WTC11 (cell line): ENCODE measurements at regions not wholly inside any gene's neighbourhood (a gene's known extent, or its start where the extent isn't known, plus 50 kb on each side); places are given as distances from the start of the nearest gene placed in this dataset.

ENCODE experiments used
- CREB1 ChIP-seq: sonication (generic); formaldehyde crosslinking; IDR thresholded peaks from 2 replicates; pipeline ENCODE4 v1.8.0; 2023; ENCODE audit warnings: mild to moderate bottlenecking, missing genetic modification reagents
- CTCF ChIP-seq: fragments of 200-600 bp; IDR thresholded peaks from 2 replicates; pipeline ENCODE4 v1.8.0; 2022; ENCODE audit warnings: antibody characterized with exemption
- HMGXB4 ChIP-seq: sonication (generic); formaldehyde crosslinking; IDR thresholded peaks from 2 replicates; pipeline ENCODE4 v1.8.1; 2023; ENCODE audit warnings: mild to moderate bottlenecking, moderate library complexity, missing genetic modification reagents
- JUN ChIP-seq: sonication (generic); formaldehyde crosslinking; IDR thresholded peaks from 2 replicates; pipeline ENCODE4 v1.8.0; 2023; ENCODE audit warnings: mild to moderate bottlenecking, missing genetic modification reagents
- MLX ChIP-seq: sonication (generic); formaldehyde crosslinking; IDR thresholded peaks from 2 replicates; pipeline ENCODE4 v1.8.1; 2023; ENCODE audit warnings: mild to moderate bottlenecking, missing genetic modification reagents, moderate library complexity
- NR3C1 ChIP-seq: sonication (generic); formaldehyde crosslinking; conservative IDR thresholded peaks from 2 replicates; pipeline ENCODE4 v1.8.1; 2023; ENCODE audit warnings: low read depth, mild to moderate bottlenecking, missing genetic modification reagents
- SOX15 ChIP-seq: fragments of 250-450 bp; sonication (Bioruptor Pico); IDR thresholded peaks from 2 replicates; pipeline ENCODE4 v1.9.0; 2021; ENCODE audit warnings: mild to moderate bottlenecking
- USF1 ChIP-seq: sonication (generic); formaldehyde crosslinking; IDR thresholded peaks from 2 replicates; pipeline ENCODE4 v1.8.0; 2022; ENCODE audit warnings: mild to moderate bottlenecking, missing genetic modification reagents
- ZNF281 ChIP-seq: sonication (generic); formaldehyde crosslinking; IDR thresholded peaks from 2 replicates; pipeline ENCODE4 v1.8.0; 2023; ENCODE audit warnings: mild to moderate bottlenecking, missing genetic modification reagents
- ZNF671 ChIP-seq: fragments of 250-450 bp; sonication (Bioruptor Pico); IDR thresholded peaks from 2 replicates; pipeline ENCODE4 v1.8.0; 2021; ENCODE audit warnings: mild to moderate bottlenecking
- TF ChIP-seq, protein P1 (sequence below): sonication (generic); formaldehyde crosslinking; conservative IDR thresholded peaks from 2 replicates; pipeline ENCODE4 v1.8.1; 2022; ENCODE audit warnings: mild to moderate bottlenecking, missing genetic modification reagents
- TF ChIP-seq, protein P2 (sequence below): sonication (generic); formaldehyde crosslinking; IDR thresholded peaks from 2 replicates; pipeline ENCODE4 v1.8.0; 2023; ENCODE audit warnings: missing genetic modification reagents, mild to moderate bottlenecking, borderline replicate concordance
- TF ChIP-seq, protein P3 (sequence below): sonication (generic); formaldehyde crosslinking; IDR thresholded peaks from 2 replicates; pipeline ENCODE4 v1.8.0; 2022; ENCODE audit warnings: mild to moderate bottlenecking, missing genetic modification reagents

GRCh38 chr1:185444676-185445075 is 127.6 kb upstream of the IVNS1ABP start:
- TF ChIP-seq CTCF (no peak), NR3C1 (CRISPR knock-in tag) (no peak), ZNF671 (CRISPR knock-in tag) (no peak), SOX15 (no peak), USF1 (CRISPR knock-in tag) (no peak), ZNF281 (CRISPR knock-in tag) (no peak), CREB1 (CRISPR knock-in tag) (no peak), MLX (CRISPR knock-in tag) (no peak), HMGXB4 (no peak), JUN (no peak)
- TF ChIP-seq, protein P1, sequence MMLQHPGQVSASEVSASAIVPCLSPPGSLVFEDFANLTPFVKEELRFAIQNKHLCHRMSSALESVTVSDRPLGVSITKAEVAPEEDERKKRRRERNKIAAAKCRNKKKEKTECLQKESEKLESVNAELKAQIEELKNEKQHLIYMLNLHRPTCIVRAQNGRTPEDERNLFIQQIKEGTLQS (CRISPR knock-in tag) = no peak
- TF ChIP-seq, protein P2, sequence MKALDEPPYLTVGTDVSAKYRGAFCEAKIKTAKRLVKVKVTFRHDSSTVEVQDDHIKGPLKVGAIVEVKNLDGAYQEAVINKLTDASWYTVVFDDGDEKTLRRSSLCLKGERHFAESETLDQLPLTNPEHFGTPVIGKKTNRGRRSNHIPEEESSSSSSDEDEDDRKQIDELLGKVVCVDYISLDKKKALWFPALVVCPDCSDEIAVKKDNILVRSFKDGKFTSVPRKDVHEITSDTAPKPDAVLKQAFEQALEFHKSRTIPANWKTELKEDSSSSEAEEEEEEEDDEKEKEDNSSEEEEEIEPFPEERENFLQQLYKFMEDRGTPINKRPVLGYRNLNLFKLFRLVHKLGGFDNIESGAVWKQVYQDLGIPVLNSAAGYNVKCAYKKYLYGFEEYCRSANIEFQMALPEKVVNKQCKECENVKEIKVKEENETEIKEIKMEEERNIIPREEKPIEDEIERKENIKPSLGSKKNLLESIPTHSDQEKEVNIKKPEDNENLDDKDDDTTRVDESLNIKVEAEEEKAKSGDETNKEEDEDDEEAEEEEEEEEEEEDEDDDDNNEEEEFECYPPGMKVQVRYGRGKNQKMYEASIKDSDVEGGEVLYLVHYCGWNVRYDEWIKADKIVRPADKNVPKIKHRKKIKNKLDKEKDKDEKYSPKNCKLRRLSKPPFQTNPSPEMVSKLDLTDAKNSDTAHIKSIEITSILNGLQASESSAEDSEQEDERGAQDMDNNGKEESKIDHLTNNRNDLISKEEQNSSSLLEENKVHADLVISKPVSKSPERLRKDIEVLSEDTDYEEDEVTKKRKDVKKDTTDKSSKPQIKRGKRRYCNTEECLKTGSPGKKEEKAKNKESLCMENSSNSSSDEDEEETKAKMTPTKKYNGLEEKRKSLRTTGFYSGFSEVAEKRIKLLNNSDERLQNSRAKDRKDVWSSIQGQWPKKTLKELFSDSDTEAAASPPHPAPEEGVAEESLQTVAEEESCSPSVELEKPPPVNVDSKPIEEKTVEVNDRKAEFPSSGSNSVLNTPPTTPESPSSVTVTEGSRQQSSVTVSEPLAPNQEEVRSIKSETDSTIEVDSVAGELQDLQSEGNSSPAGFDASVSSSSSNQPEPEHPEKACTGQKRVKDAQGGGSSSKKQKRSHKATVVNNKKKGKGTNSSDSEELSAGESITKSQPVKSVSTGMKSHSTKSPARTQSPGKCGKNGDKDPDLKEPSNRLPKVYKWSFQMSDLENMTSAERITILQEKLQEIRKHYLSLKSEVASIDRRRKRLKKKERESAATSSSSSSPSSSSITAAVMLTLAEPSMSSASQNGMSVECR (CRISPR knock-in tag) = no peak
- TF ChIP-seq, protein P3, sequence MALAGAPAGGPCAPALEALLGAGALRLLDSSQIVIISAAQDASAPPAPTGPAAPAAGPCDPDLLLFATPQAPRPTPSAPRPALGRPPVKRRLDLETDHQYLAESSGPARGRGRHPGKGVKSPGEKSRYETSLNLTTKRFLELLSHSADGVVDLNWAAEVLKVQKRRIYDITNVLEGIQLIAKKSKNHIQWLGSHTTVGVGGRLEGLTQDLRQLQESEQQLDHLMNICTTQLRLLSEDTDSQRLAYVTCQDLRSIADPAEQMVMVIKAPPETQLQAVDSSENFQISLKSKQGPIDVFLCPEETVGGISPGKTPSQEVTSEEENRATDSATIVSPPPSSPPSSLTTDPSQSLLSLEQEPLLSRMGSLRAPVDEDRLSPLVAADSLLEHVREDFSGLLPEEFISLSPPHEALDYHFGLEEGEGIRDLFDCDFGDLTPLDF (CRISPR knock-in tag) = no peak
